GM19467 (cell line): ENCODE measurements at regions not wholly inside any gene's neighbourhood (a gene's known extent, or its start where the extent isn't known, plus 50 kb on each side); places are given as distances from the start of the nearest gene placed in this dataset.

Experiments used
- ATAC-seq: cut with Tn5 transposase; IDR thresholded peaks from one replicate; pipeline ENCODE4 v1.9.1; 2021; ENCODE audit warnings: mild to moderate bottlenecking, moderate library complexity; ENCODE audit not compliant: unreplicated experiment

- no peak for ATAC-seq
These were observed 96.3 kb upstream of the PDC start for GRCh38 chr1:186557147-186557777.

- ATAC-seq = no peak
These were observed 89.9 kb upstream of the PDC start for GRCh38 chr1:186550832-186551231.

GRCh38 chr1:186541003-186541402, 80.1 kb upstream of the PDC start:
- no peak for ATAC-seq

- ATAC-seq = no peak
These were observed 79.6 kb upstream of the PDC start for GRCh38 chr1:186540521-186540920.

- ATAC-seq = no peak
These were observed 75.5 kb upstream of the PDC start for GRCh38 chr1:186536273-186536890.

- ATAC-seq = no peak
These were observed 74.6 kb upstream of the PDC start for GRCh38 chr1:186535388-186536133.

- ATAC-seq = no peak
These were observed 73.5 kb upstream of the PDC start for GRCh38 chr1:186534401-186534800.

- ATAC-seq = no peak
These were observed 71.6 kb upstream of the PDC start for GRCh38 chr1:186532466-186532865.

- ATAC-seq = no peak
These were observed 70.7 kb upstream of the PDC start for GRCh38 chr1:186531561-186532165.

GRCh38 chr1:186530109-186530508, 69.2 kb upstream of the PDC start:
- ATAC-seq = no peak

- ATAC-seq = no peak
These were observed 59.1 kb upstream of the PDC start for GRCh38 chr1:186519982-186520381.

GRCh38 chr1:186518822-186519381, 58.0 kb upstream of the PDC start:
- ATAC-seq = peak; percentile 61

GRCh38 chr1:186518395-186518794, 57.5 kb upstream of the PDC start:
- no peak for ATAC-seq

GRCh38 chr1:186514367-186514766, 53.5 kb upstream of the PDC start:
- ATAC-seq = no peak

- ATAC-seq = no peak
These were observed 52.6 kb upstream of the PDC start for GRCh38 chr1:186513526-186513925.

GRCh38 chr1:186512698-186513457, 52.0 kb upstream of the PDC start:
- no peak for ATAC-seq

- ATAC-seq = peak; percentile 83
These were observed 51.1 kb upstream of the PDC start for GRCh38 chr1:186511761-186512637.
